ENCODE measurements at regions not wholly inside any gene's neighbourhood (a gene's known extent, or its start where the extent isn't known, plus 50 kb on each side); places are given as distances from the start of the nearest gene placed in this dataset.

DNA sequence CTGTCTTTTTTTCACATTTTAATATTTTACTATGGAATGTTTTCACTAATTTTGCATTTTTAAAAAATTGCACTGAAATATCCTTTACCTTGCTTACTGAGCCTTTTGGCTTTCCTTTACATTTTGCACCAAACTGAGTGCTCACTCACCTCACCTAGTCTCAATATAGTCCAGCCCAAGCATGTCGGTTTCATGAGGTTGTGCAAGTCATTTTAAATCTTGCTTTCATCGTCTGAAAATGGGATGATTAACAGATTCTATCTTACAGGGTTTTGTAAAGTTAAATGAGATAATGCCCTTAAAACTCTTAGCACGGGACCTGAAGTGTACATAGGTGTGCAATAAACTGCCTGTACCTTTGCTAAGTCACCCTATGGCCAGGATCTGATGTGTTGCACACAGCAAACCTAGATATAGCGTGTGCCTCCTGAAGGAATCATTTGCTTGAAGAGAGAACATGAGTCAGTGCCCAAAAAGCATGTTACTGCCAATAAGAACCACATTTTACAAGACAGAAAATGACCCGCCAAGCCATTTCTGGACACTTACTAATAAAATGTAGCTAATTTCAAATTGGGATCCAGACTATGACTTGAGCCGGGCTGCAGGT lies 199.8 kb downstream of the JCAD start:
- Histone ChIP-seq H3K4me2 (ENCODE audit: unreplicated experiment) (peak overlapping the region; percentile 66), H3K27me3 (replicated peaks; ENCODE audit: insufficient read depth) (peaks cover 27% of the 10 kb centered on the region), H3K79me2 (ENCODE audit: insufficient read depth) (no peaks in the 10 kb centered on the region), H3K4me3 (peak overlapping the region; percentile 1), H2AFZ (no peak overlapping the region), H3K9ac (no peak overlapping the region), H3K4me1 (ENCODE audit: insufficient read depth) (peaks cover 36% of the 10 kb centered on the region), H3K27ac (no peak overlapping the region; the same call in 1 of the 2 replicates), H3K36me3 (ENCODE audit: low read depth) (no peaks in the 10 kb centered on the region), H4K20me1 (ENCODE audit: insufficient read depth) (no peaks in the 10 kb centered on the region), H3K9me2 (ENCODE audit: insufficient read depth) (no peaks in the 10 kb centered on the region), H3K9me3 (ENCODE audit: low read depth) (no peaks in the 10 kb centered on the region), H3F3A (ENCODE audit: insufficient read depth) (peaks cover 37% of the 10 kb centered on the region)
- WGBS, 2 experiments (ENCODE audit: low coverage in 1 of 2, low lambda C conversion rate in 2 of 2, missing lambda C conversion rate in 2 of 2), result 1 to 2% methylated on average over 6 of the region's 6 CpGs
- TF ChIP-seq EZH2phosphoT487 (IDR thresholded peaks at IDR 0.05; ENCODE audit: insufficient read depth, low read depth) (no peak), EZH2 (IDR thresholded peaks at IDR 0.05; ENCODE audit: insufficient read depth, poor library complexity, severe bottlenecking) (no peak)
- peak; percentile 83 for DNase-seq
- in situ Hi-C loops (cut with MboI), result no loop called here

DNA sequence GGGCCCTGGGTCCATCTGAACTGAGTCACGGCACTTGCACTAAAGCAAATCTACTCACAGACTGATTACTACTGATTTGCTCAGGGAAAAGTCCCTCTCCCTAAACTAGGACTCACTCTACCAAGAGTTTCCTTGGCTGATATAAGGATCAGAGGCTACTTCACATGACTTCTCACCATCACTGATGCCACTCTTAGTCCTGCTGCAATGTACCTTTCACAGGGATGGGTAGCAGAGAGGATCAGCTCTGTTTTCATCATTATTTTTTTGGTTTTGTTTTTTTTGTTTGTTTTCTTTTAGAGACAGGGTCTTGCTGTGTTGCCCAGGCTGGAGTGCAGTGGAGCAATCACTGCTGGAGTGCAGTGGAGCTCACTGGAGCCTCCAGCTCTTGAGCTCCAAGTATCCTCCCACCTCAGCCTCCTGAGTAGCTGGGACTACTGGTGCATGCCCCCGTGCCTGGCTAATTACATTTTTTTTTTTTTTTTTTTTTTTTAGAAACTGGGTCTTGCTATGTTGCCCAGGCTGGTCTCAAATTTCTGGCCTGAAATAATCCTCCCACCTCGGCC lies 200.6 kb downstream of the JCAD start:
- peak overlapping the region; percentile 5 for H3K4me2 ChIP-seq (ENCODE audit: unreplicated experiment)
- no peak for DNase-seq
- no peaks in the 10 kb centered on the region for H3K36me3 ChIP-seq (ENCODE audit: low read depth)
- no peaks in the 10 kb centered on the region for H3K9me2 ChIP-seq (ENCODE audit: insufficient read depth)
- no peak overlapping the region for H3K4me3 ChIP-seq
- TF ChIP-seq EZH2 (IDR thresholded peaks at IDR 0.05; ENCODE audit: insufficient read depth, poor library complexity, severe bottlenecking), result no peak
- TF ChIP-seq EZH2phosphoT487 (IDR thresholded peaks at IDR 0.05; ENCODE audit: insufficient read depth, low read depth), result no peak
- H3F3A ChIP-seq (ENCODE audit: insufficient read depth), result peaks cover 37% of the 10 kb centered on the region
- H3K27me3 ChIP-seq (replicated peaks; ENCODE audit: insufficient read depth), result peaks cover 36% of the 10 kb centered on the region
- no peak overlapping the region for H3K27ac ChIP-seq
- no peaks in the 10 kb centered on the region for H3K9me3 ChIP-seq (ENCODE audit: low read depth)
- H4K20me1 ChIP-seq (ENCODE audit: insufficient read depth), result no peaks in the 10 kb centered on the region
- H3K79me2 ChIP-seq (ENCODE audit: insufficient read depth), result no peaks in the 10 kb centered on the region
- peaks cover 36% of the 10 kb centered on the region for H3K4me1 ChIP-seq (ENCODE audit: insufficient read depth)
- H2AFZ ChIP-seq, result no peak overlapping the region
- in situ Hi-C loops (cut with MboI), result no loop called here
- 32 to 42% methylated on average over 3 of the region's 3 CpGs for WGBS, 2 experiments (ENCODE audit: low coverage in 1 of 2, low lambda C conversion rate in 2 of 2, missing lambda C conversion rate in 2 of 2)
- no peak overlapping the region for H3K9ac ChIP-seq

GRCh38 chr10:29857843-29858701 lies 201.3 kb downstream of the JCAD start:
- Histone ChIP-seq H3K79me2 (ENCODE audit: insufficient read depth) (no peaks in the 10 kb centered on the region), H3K27ac (no peak overlapping the region), H3F3A (ENCODE audit: insufficient read depth) (peaks cover 34% of the 10 kb centered on the region), H3K27me3 (replicated peaks; ENCODE audit: insufficient read depth) (peaks cover 43% of the 10 kb centered on the region), H3K9me2 (ENCODE audit: insufficient read depth) (no peaks in the 10 kb centered on the region), H3K9me3 (ENCODE audit: low read depth) (no peaks in the 10 kb centered on the region), H3K4me3 (no peak overlapping the region), H3K9ac (no peak overlapping the region), H3K4me2 (ENCODE audit: unreplicated experiment) (peak overlapping the region; percentile 5), H4K20me1 (ENCODE audit: insufficient read depth) (no peaks in the 10 kb centered on the region), H2AFZ (no peak overlapping the region), H3K36me3 (ENCODE audit: low read depth) (no peaks in the 10 kb centered on the region), H3K4me1 (ENCODE audit: insufficient read depth) (peaks cover 33% of the 10 kb centered on the region)
- 21 to 23% methylated on average over 11 of the region's 11 CpGs for WGBS, 2 experiments (ENCODE audit: low coverage in 1 of 2, low lambda C conversion rate in 2 of 2, missing lambda C conversion rate in 2 of 2)
- TF ChIP-seq EZH2 (IDR thresholded peaks at IDR 0.05; ENCODE audit: insufficient read depth, poor library complexity, severe bottlenecking), result no peak
- in situ Hi-C loops (cut with MboI), result no loop called here
- DNase-seq, result peak; percentile 80

DNA sequence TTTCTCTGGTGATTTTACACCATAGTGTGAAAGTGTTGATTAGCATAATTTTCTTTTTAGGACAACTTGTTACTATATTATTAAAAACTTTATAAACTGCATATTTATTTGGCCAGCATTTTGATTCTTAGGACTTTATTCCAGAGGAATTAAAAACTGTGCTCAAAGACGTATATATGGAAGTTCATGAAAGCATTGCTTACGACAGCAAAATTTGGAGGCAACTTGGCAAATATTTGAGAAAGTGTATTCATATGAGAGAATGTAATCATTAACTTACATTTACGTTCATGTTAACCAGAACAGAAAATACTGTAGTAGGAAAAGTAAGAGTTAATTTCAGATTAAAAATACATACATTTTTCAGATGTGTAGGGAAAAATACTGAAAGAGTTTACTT lies 203.1 kb downstream of the JCAD start:
- no peak overlapping the region for H3K9ac ChIP-seq
- in situ Hi-C loops (cut with MboI), result no loop called here
- WGBS, 2 experiments (ENCODE audit: low coverage in 1 of 2, low lambda C conversion rate in 2 of 2, missing lambda C conversion rate in 2 of 2), result 86 to 87% methylated on average over 3 of the region's 3 CpGs

More for the DNA sequence above, 203.1 kb downstream of the JCAD start:
- Histone ChIP-seq H3K4me1 (ENCODE audit: insufficient read depth) (peaks cover 18% of the 10 kb centered on the region), H2AFZ (no peak overlapping the region), H3K79me2 (ENCODE audit: insufficient read depth) (no peaks in the 10 kb centered on the region), H3K4me2 (ENCODE audit: unreplicated experiment) (no peak overlapping the region), H4K20me1 (ENCODE audit: insufficient read depth) (no peaks in the 10 kb centered on the region), H3K4me3 (no peak overlapping the region), H3K27me3 (replicated peaks; ENCODE audit: insufficient read depth) (peaks cover 58% of the 10 kb centered on the region), H3K9me2 (ENCODE audit: insufficient read depth) (no peaks in the 10 kb centered on the region), H3K9me3 (ENCODE audit: low read depth) (no peaks in the 10 kb centered on the region), H3F3A (ENCODE audit: insufficient read depth) (peaks cover 18% of the 10 kb centered on the region), H3K27ac (no peak overlapping the region), H3K36me3 (ENCODE audit: low read depth) (no peaks in the 10 kb centered on the region)
- no peak for DNase-seq
- TF ChIP-seq EZH2 (IDR thresholded peaks at IDR 0.05; ENCODE audit: insufficient read depth, poor library complexity, severe bottlenecking), result no peak

Measured in GM23248 (cell line).